ENCODE measurements at regions not wholly inside any gene's neighbourhood (a gene's known extent, or its start where the extent isn't known, plus 50 kb on each side); places are given as distances from the start of the nearest gene placed in this dataset.
"Not testable (repeated sequence)": the region's sequence is repeated elsewhere in the genome, so short reads cannot be mapped to it uniquely, and the experiment has no call there.

DNA sequence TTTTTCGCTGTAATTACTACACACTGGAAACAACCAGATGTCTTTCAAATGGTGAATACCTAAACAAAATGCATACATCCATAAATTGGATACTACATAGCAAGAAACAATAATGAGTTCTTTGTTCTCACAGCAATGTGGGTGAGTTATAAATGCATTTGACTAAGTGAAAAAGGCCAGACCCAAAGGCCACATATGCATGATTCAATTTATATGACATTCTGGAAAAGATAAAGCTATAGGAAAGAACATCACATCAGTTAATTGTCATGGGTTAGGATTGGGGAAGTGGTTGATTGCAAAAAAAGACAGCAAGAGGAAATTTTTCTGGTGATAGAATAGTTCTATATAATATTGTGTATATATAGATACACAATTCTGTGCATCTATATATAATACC lies 198.9 kb downstream of the CYLC2 start:
- TF ChIP-seq, protein P1, sequence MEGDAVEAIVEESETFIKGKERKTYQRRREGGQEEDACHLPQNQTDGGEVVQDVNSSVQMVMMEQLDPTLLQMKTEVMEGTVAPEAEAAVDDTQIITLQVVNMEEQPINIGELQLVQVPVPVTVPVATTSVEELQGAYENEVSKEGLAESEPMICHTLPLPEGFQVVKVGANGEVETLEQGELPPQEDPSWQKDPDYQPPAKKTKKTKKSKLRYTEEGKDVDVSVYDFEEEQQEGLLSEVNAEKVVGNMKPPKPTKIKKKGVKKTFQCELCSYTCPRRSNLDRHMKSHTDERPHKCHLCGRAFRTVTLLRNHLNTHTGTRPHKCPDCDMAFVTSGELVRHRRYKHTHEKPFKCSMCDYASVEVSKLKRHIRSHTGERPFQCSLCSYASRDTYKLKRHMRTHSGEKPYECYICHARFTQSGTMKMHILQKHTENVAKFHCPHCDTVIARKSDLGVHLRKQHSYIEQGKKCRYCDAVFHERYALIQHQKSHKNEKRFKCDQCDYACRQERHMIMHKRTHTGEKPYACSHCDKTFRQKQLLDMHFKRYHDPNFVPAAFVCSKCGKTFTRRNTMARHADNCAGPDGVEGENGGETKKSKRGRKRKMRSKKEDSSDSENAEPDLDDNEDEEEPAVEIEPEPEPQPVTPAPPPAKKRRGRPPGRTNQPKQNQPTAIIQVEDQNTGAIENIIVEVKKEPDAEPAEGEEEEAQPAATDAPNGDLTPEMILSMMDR (IDR thresholded peaks at IDR 0.05; ENCODE audit: unreplicated experiment), result no peak
- H3K27me3 Mint-ChIP-seq (ENCODE audit: unreplicated experiment), result no peaks in the 10 kb centered on the region
- H3K4me3 Mint-ChIP-seq (ENCODE audit: unreplicated experiment), result no peak overlapping the region
- no peaks in the 10 kb centered on the region for H3K4me1 Mint-ChIP-seq (ENCODE audit: unreplicated experiment)
- no peak for DNase-seq (ENCODE audit: low spot score)
- no peaks in the 10 kb centered on the region for H3K36me3 Mint-ChIP-seq (ENCODE audit: low read depth, unreplicated experiment)
- peaks cover 15% of the 10 kb centered on the region for H3K9me3 Mint-ChIP-seq (ENCODE audit: unreplicated experiment)
- no peak overlapping the region for H3K27ac Mint-ChIP-seq (ENCODE audit: unreplicated experiment)

DNA sequence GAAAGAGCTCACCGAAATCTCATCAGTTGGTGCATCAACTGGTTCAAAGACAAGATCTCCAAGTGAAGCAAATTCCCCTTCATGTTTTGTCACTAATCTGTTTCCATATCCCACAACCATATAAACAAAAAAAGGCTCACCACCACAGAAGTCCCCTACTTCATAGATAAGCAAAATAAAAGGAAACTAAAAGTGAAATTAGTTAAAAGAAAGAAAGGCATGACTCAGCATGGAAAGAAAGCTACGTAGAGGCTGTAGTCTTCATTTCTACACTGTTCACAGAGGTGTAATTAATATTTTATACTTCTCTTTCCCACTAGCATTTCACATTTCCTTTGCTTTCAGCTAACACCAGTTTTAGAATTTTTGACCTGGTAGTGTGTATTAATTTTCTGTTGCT lies 208.0 kb downstream of the CYLC2 start:
- H3K4me1 Mint-ChIP-seq (ENCODE audit: unreplicated experiment), result no peaks in the 10 kb centered on the region
- no peak overlapping the region for H3K27ac Mint-ChIP-seq (ENCODE audit: unreplicated experiment)
- DNase-seq (ENCODE audit: low spot score), result no peak
- H3K4me3 Mint-ChIP-seq (ENCODE audit: unreplicated experiment), result no peak overlapping the region
- no peaks in the 10 kb centered on the region for H3K27me3 Mint-ChIP-seq (ENCODE audit: unreplicated experiment)
- H3K36me3 Mint-ChIP-seq (ENCODE audit: low read depth, unreplicated experiment), result no peaks in the 10 kb centered on the region
- peaks cover 8% of the 10 kb centered on the region for H3K9me3 Mint-ChIP-seq (ENCODE audit: unreplicated experiment)
- TF ChIP-seq, protein P1 (IDR thresholded peaks at IDR 0.05; ENCODE audit: unreplicated experiment), result no peak

DNA sequence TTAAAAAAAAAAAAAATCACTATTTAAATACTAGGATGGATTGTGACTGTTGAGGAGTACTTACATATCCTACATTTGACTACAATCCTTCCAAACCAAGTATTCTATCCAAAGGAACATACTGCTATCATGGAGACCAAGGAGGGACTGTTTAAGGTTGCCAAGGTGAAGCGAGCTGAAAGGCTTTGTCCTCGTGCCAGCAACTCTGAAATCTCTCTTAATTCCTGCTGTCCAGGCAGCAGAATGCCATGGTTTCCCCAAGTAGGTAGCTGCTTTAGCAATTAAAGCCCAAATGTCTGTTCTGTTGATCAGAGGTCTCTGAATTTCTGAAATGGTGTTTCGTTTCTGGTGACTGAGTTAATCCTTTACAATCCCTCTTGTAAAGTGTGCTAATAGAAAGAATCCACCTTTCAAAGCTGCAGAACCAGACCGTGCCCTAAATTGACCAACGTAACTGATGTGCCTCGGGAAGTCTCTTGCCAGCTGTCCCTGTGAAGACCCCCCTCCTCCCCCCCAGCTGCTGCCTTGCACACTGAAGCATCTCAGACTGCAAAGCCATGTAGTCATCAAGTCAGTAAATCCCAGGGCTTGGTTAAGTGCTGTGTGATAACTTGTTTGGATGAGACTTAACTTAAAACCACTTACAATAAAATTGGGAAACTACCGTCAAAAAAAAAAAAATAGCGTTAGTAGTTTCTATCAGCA lies 210.9 kb downstream of the CYLC2 start:
- not testable (repeated sequence) for H3K4me3 Mint-ChIP-seq (ENCODE audit: unreplicated experiment); DNase-seq (ENCODE audit: low spot score); H3K27ac Mint-ChIP-seq (ENCODE audit: unreplicated experiment); H3K27me3 Mint-ChIP-seq (ENCODE audit: unreplicated experiment); H3K4me1 Mint-ChIP-seq (ENCODE audit: unreplicated experiment)
- Mint-ChIP-seq H3K36me3 (ENCODE audit: low read depth, unreplicated experiment) (peaks cover 15% of the 10 kb centered on the region), H3K9me3 (ENCODE audit: unreplicated experiment) (peaks cover 22% of the 10 kb centered on the region)

DNA sequence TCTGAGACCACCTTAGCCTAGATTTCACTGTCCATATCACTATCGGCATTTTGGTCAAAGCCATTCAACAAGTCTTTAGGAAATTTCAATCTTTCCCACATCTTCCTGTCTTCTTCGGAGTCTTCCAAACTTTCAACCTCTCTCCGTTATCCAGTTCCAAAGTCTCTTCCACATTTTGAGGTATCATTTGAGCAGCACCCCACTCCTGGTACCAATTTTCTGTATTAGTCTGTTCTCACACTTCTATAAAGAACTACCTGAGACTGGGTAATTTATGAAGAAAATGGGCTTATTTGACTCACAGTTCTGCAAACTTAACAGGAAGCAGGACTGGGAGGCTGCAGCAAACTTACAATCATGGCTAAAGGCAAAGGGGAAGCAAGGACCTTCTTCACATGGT lies 215.5 kb downstream of the CYLC2 start:
- Mint-ChIP-seq H3K9me3 (ENCODE audit: unreplicated experiment) (peaks cover 22% of the 10 kb centered on the region), H3K4me1 (ENCODE audit: unreplicated experiment) (no peaks in the 10 kb centered on the region), H3K27ac (ENCODE audit: unreplicated experiment) (no peak overlapping the region), H3K36me3 (ENCODE audit: low read depth, unreplicated experiment) (peaks cover 15% of the 10 kb centered on the region), H3K4me3 (ENCODE audit: unreplicated experiment) (no peak overlapping the region), H3K27me3 (ENCODE audit: unreplicated experiment) (peaks cover 2% of the 10 kb centered on the region)
- TF ChIP-seq, protein P1 (IDR thresholded peaks at IDR 0.05; ENCODE audit: unreplicated experiment), result no peak
- no peak for DNase-seq (ENCODE audit: low spot score)

DNA sequence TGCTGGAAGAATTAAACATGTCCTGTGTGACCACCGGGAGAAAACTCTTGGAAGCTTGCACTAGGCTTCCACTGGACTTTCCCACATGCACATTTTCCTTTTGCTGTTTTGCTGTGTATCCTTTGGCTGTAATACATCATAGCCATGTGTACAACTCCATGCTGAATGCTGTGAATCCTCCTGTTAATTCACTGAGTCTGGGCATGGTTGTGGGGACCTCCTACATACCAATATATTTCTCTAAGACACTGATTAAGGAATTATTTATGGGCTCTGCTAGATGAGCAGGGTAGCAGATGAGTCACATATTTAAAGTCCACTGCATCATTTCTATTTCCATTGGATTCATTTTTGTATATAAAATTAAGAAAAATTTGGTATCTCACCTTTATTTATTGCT lies 220.1 kb downstream of the CYLC2 start:
- Mint-ChIP-seq H3K9me3 (ENCODE audit: unreplicated experiment) (peaks cover 7% of the 10 kb centered on the region), H3K4me1 (ENCODE audit: unreplicated experiment) (no peaks in the 10 kb centered on the region), H3K27me3 (ENCODE audit: unreplicated experiment) (peaks cover 2% of the 10 kb centered on the region), H3K27ac (ENCODE audit: unreplicated experiment) (no peak overlapping the region), H3K36me3 (ENCODE audit: low read depth, unreplicated experiment) (peaks cover 6% of the 10 kb centered on the region), H3K4me3 (ENCODE audit: unreplicated experiment) (no peak overlapping the region)
- DNase-seq (ENCODE audit: low spot score), result no peak
- TF ChIP-seq, protein P1 (IDR thresholded peaks at IDR 0.05; ENCODE audit: unreplicated experiment), result no peak
